SJCRH30 (cell line): ENCODE measurements at regions not wholly inside any gene's neighbourhood (a gene's known extent, or its start where the extent isn't known, plus 50 kb on each side); places are given as distances from the start of the nearest gene placed in this dataset.

Source experiments
- DNase-seq, 2 experiments: peaks; one replicate each; pipeline ENCODE4 v3.0.0-alpha.2; 2015 to 2020
- H3K27ac ChIP-seq: fragments of 250-450 bp; sonication (Bioruptor Pico); 2 replicates; pipeline ENCODE4 v1.5.1; 2020; ENCODE audit warnings: mild to moderate bottlenecking, moderate library complexity
- H3K27me3 ChIP-seq: fragments of 250-450 bp; sonication (Bioruptor Pico); 2 replicates; pipeline ENCODE4 v1.5.1; 2020; ENCODE audit warnings: mild to moderate bottlenecking, moderate library complexity
- H3K36me3 ChIP-seq: fragments of 250-450 bp; sonication (Bioruptor Pico); 2 replicates; pipeline ENCODE4 v1.5.1; 2020; ENCODE audit warnings: mild to moderate bottlenecking, moderate library complexity
- H3K4me1 ChIP-seq: fragments of 250-450 bp; sonication (Bioruptor Pico); 2 replicates; pipeline ENCODE4 v1.5.1; 2020; ENCODE audit warnings: mild to moderate bottlenecking, moderate library complexity
- H3K4me3 ChIP-seq: fragments of 250-450 bp; sonication (Bioruptor Pico); 2 replicates; pipeline ENCODE4 v1.5.1; 2020; ENCODE audit warnings: mild to moderate bottlenecking, moderate library complexity
- H3K9me3 ChIP-seq: fragments of 250-450 bp; sonication (Bioruptor Pico); replicated peaks from 2 replicates; pipeline ENCODE4 v1.5.1; 2020; ENCODE audit warnings: mild to moderate bottlenecking, moderate library complexity

DNA sequence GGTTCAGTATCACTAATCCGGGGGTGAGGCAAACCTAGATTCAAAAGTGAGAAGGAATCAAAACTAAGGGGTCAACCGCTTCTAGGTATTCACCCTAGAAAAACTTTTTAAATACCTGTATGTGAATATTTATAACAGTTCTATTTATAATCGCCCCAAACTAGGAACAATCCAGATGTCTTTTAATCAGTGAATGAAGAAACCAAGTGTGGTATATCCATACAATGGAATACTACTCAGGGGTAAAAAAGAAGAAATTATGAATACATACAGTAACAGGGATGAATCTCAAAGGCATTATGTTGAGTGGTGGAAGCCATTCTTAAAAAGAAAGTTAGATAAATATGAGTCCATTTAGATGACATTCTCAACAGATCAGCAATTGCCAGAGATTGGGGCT is 178.0 kb upstream of the BLID start:
- Histone ChIP-seq H3K4me3 (no peak overlapping the region), H3K27ac (no peak overlapping the region), H3K4me1 (no peaks in the 10 kb centered on the region), H3K36me3 (no peaks in the 10 kb centered on the region), H3K27me3 (no peaks in the 10 kb centered on the region), H3K9me3 (0 out of 2 replicates have a peak, but pooled peaks cover 2% of the 10 kb centered on the region)
- no peak for DNase-seq

DNA sequence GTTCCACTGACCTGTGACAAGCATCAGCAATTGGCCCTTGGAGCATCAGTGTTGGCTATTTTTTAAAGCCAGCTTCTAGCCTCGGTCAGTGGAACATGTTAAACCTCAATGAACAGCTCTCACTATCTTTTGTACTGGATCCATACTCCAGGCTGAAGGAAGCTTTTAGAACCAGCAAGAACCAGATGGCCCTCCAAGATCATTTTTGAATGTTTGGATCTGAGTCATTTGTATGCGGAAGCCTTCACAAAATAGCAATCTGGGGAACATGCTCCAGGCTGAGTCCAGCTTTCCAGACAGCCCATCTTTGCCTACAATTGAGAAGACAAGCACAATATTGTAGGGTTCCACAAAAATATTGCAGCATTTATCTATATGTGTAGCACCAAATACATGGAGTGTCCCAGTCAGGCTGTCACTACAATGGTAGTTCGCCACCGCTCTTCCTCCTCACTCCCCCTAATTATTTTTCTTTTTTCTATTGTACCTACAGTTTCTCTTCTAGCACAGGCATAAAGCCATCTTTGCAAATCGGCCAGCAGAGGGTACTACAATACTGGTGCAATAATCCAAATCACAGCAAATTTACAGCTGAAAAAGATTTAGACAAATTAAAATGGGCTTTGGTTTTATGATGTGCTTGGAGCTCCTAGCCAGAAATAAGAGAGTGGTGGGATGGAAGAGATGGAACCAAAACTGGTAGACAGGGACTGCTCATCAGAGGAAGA is 177.4 kb upstream of the BLID start:
- Histone ChIP-seq H3K4me1 (no peaks in the 10 kb centered on the region), H3K27ac (no peak overlapping the region), H3K36me3 (no peaks in the 10 kb centered on the region), H3K4me3 (no peak overlapping the region), H3K27me3 (no peaks in the 10 kb centered on the region), H3K9me3 (0 out of 2 replicates have a peak, but pooled peaks cover 2% of the 10 kb centered on the region)
- no peak for DNase-seq

DNA sequence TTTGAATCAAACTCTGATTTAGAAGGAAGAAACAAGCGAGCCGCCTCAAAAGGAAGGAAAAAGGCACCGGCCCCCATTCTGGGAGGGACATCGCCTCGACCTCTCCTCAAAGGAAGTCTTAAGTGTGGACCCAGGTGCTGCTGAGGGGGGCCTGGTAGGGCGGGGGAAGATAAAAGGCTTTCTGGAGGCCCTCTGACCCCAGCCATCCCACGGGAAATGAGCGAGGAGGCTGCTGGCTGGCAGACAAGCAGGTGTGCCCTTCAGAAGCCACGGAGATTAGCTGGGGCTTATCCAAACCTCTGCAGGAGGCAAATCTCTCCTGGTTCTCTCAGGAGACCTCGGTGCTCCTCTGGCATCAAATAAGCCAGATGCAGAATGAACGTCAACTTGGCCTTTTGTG is 171.4 kb upstream of the BLID start:
- no peaks in the 10 kb centered on the region for H3K27me3 ChIP-seq
- peaks cover 10% of the 10 kb centered on the region for H3K4me1 ChIP-seq
- no peak overlapping the region for H3K4me3 ChIP-seq
- peak overlapping the region; percentile 13 for H3K27ac ChIP-seq
- peak; percentile 63 to 71 for DNase-seq
- H3K36me3 ChIP-seq, result no peaks in the 10 kb centered on the region
- no peaks in the 10 kb centered on the region for H3K9me3 ChIP-seq

DNA sequence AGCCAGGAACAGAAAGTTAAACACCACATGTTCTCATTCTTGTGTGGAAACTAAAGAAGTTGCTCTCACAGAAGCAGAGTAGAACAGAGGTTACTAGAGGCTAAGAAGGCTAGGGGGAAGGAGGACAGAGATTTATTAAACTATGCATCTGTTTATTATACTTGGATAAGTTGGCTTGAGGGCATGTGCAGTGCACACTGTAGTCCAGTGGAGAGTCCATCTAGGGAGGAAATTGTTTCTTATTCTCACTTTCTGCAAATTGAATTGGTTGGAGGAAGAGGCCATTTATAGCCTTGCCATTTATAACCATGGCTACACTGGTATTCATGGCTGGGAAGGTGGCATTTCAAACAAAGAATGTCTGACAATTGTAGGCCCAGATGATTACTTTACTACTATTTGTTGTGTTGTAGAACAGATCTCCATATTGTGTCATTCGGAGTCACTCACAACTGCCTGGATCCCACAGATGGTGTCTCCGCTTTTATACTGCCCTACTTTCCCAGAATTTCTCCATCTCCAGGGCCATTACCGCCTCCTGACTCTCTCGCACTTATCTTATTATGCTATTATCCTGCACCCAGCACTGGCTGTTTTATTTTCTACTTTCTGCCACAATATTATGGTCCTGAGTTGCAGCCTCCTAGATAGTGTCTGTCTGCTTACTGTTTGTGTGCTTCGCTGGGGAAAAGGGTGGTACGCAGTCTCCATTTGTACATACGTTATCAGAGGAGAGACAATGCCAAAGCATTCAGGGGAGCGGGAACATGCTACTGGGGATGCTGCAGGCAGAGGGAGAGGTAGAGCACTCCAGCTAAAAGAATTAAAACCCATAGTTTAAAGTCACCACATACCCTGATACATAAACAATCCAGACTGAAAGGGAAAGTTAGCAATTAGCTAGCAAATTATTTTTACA is 169.3 kb upstream of the BLID start:
- no peak for DNase-seq
- H3K9me3 ChIP-seq, result no peaks in the 10 kb centered on the region
- no peak overlapping the region for H3K4me3 ChIP-seq
- no peak overlapping the region for H3K27ac ChIP-seq
- no peaks in the 10 kb centered on the region for H3K27me3 ChIP-seq
- peaks cover 10% of the 10 kb centered on the region for H3K4me1 ChIP-seq
- H3K36me3 ChIP-seq, result no peaks in the 10 kb centered on the region

DNA sequence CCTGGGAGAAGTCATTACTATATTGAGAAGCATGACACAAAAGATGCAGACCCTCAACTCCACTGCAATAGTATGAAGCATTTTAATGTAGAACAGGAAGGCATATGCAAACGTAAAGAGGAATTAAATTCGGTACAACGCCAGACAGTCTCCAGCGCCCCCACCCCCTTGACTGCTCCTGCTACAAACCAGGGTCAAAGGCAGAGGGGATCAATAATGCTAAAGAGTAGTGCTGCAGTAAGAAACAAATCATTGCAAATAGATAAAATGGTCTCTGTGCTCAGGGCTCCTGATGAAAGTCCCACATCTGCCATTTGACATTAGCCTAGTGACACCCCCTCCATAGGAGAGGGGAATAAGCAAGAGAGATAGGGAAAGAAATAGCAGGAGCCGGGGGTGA is 164.9 kb upstream of the BLID start:
- no peaks in the 10 kb centered on the region for H3K9me3 ChIP-seq
- no peaks in the 10 kb centered on the region for H3K27me3 ChIP-seq
- no peak for DNase-seq
- no peak overlapping the region for H3K27ac ChIP-seq
- no peak overlapping the region for H3K4me3 ChIP-seq
- no peaks in the 10 kb centered on the region for H3K4me1 ChIP-seq
- no peaks in the 10 kb centered on the region for H3K36me3 ChIP-seq

DNA sequence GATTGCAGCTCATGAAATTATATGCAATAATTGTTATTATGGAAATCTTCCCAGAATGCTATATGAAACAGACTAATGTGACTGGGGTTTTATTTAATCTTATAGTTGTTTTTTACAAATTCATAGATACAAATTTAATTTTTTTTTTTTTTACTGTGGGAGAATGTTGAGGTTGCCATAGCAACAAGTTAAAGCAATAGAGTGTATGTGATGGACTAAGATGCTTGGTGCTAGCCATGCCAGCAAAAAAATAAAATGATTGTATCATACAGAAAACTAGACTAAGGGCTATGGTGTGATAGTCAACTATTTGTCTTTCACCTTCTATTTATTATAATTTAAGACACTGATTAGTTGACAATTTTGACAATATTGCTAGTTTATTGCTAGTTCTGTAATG is 163.2 kb upstream of the BLID start:
- Histone ChIP-seq H3K27ac (no peak overlapping the region), H3K4me3 (no peak overlapping the region), H3K4me1 (no peaks in the 10 kb centered on the region), H3K27me3 (no peaks in the 10 kb centered on the region), H3K9me3 (no peaks in the 10 kb centered on the region), H3K36me3 (no peaks in the 10 kb centered on the region)
- no peak for DNase-seq

DNA sequence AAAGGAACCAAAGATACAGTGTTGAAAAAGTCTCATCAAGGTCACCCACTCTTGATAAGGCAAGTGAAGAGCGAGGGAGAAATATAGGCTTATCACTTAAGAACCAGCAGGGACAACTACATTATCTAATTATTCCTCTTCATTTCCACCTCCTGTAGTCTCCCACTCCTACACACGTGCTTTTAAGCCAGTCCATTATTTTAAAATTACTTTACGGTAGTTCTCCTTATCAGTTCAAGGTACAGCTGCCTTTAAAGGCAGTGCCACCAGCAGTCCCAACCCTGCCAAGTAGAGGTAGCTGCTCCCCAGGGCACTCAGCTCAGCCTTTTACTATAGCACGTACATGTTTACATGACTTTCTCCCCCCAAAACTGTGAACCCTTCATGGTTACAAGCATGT is 161.5 kb upstream of the BLID start:
- no peak for DNase-seq
- Histone ChIP-seq H3K4me3 (no peak overlapping the region), H3K9me3 (no peaks in the 10 kb centered on the region), H3K4me1 (peaks cover under 1% of the 10 kb centered on the region; the same call in 1 of the 2 replicates), H3K27me3 (no peaks in the 10 kb centered on the region), H3K27ac (no peak overlapping the region), H3K36me3 (no peaks in the 10 kb centered on the region)

DNA sequence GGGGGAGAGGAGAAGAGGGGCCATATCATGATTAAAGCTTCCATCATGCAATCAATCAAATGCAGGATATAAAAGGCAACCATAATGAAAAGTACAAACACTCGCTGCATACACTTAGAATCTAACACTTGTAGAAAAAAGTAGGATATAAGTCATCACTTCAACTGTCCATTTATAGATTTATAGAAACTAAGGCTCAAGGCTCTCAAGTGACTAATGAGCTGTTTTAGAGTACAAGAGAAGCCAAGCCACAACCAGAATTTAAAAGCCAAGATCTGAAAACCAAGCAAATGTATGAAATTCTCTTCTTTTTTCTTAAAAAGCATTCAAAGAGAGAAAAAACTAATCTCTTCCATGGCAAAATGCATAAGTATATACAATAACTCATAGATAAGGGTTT is 160.2 kb upstream of the BLID start:
- no peaks in the 10 kb centered on the region for H3K9me3 ChIP-seq
- H3K4me3 ChIP-seq, result no peak overlapping the region
- H3K36me3 ChIP-seq, result no peaks in the 10 kb centered on the region
- no peak for DNase-seq
- peaks cover 13% of the 10 kb centered on the region for H3K4me1 ChIP-seq
- no peaks in the 10 kb centered on the region for H3K27me3 ChIP-seq
- H3K27ac ChIP-seq, result no peak overlapping the region

DNA sequence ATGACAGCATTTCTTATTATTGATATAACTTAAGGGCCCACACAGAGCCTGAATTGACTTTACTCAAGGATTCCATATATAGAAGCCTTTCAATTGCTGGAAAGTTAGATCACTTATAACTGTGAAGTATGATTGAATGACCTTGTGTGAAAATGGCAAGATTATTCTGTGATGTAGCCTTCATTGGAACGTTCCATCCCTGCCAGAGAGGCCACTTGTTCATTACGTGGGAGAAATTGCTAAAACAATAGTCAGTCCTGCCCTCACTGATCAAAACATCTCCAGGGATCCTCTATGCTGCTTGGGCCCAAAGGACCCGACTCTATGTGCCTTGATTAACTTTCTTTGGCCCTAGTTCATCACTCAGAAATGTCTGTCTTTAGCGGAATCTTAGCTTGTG is 159.5 kb upstream of the BLID start:
- DNase-seq, result no peak
- no peaks in the 10 kb centered on the region for H3K27me3 ChIP-seq

DNA sequence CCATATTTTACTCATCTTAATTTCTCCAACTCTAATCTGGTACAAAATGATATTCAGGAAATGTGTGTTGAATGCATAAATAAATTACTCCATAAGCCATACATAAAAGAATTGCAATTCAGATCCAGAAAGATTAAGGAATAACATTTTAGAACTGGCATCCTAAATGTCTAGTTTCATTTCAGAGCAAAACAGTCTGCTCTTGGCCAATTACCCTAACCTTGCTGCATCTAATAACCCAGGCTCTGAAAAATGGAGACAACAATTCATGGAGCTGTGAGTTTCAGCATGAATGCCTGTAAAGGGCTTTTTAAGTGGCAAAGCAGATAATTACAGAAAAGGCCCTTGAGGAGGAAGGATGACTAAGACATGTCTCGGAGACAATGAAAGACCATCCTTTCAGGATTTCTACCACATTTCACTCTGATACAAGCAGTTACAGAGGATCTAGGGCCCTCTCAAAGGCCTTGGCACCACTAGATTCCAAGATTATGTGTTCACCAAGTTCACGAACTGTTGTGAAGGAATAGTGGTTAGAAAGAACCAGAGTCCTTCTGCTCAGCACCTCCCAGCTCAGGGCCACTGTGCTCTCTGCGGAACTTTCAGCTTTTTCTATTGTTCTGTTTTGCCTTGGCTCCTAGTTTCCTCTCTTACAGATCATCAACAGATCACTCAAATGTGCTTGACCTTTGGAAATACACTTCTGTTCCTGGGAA is 157.6 kb upstream of the BLID start:
- Histone ChIP-seq H3K27me3 (no peaks in the 10 kb centered on the region), H3K4me1 (peaks cover 27% of the 10 kb centered on the region), H3K4me3 (no peak overlapping the region), H3K9me3 (no peaks in the 10 kb centered on the region), H3K36me3 (no peaks in the 10 kb centered on the region), H3K27ac (no peak overlapping the region)
- no peak for DNase-seq

More for the DNA sequence above, 159.5 kb upstream of the BLID start:
- Histone ChIP-seq H3K4me3 (no peak overlapping the region), H3K36me3 (no peaks in the 10 kb centered on the region), H3K4me1 (peaks cover 16% of the 10 kb centered on the region), H3K9me3 (no peaks in the 10 kb centered on the region), H3K27ac (no peak overlapping the region)

DNA sequence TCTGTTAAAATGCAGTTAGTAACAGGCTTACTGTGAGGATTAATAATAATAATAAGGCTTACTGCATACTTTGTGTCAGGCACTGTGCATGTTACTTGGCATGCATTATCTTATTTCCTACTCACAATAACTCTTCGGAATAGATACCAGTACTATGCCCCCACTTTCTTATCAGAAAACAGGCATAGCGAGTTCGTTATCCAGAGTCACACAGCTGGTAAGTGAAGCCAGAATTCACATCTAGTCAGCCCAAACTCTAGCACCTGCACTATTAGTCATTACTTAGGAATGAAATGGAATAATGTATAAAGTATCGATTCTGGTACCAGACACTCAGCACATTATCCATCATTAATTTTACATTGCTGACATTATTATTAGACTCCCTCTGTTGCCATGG is 155.7 kb upstream of the BLID start:
- H3K4me3 ChIP-seq, result no peak overlapping the region
- DNase-seq, result no peak
- no peaks in the 10 kb centered on the region for H3K9me3 ChIP-seq
- H3K36me3 ChIP-seq, result no peaks in the 10 kb centered on the region
- no peaks in the 10 kb centered on the region for H3K27me3 ChIP-seq
- H3K27ac ChIP-seq, result no peak overlapping the region
- peaks cover 46% of the 10 kb centered on the region for H3K4me1 ChIP-seq

DNA sequence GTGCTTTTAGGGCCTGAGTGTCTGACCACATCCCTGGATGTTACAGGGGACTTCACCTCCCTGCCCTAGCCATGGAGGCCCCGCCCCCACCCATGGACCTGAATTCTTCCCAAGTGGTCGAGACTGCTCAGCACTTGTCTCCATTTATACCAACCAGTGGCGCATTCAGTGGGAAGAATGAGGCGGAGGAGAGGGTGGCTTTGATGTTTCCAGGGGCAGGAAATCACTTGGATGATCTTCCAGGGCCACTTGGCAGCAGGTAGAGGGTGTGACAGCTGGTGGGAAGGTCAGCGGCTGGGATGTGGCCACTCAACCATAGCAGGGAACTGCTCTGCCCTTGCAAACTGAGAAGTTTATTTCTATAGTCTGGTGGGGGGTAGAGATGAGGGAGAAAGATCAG is 155.1 kb upstream of the BLID start:
- H3K4me3 ChIP-seq, result no peak overlapping the region
- peaks cover 52% of the 10 kb centered on the region for H3K4me1 ChIP-seq
- no peaks in the 10 kb centered on the region for H3K9me3 ChIP-seq
- H3K36me3 ChIP-seq, result no peaks in the 10 kb centered on the region
- no peak overlapping the region for H3K27ac ChIP-seq
- DNase-seq, result no peak
- H3K27me3 ChIP-seq, result no peaks in the 10 kb centered on the region

DNA sequence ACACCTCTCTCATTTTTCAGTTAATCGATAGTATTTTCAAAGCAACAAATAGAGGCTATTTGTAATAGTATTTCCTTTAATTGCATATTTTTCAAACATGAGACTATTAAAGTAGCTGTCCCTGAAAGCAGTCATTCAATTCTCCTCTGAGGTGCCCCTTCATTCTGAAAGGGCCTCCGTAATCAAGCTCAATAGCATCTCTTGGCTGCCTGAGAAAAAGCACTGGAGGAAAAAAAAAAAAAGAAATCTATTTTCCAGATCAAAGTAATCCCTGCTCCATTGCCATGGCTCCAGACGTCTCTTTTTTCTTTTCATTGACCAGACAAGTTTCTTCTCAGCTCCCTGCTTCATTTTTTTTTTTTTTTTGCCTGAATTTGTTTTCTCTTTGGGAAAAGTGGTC is 154.5 kb upstream of the BLID start:
- H3K9me3 ChIP-seq, result no peaks in the 10 kb centered on the region
- no peak overlapping the region for H3K4me3 ChIP-seq
- H3K27ac ChIP-seq, result no peak overlapping the region
- H3K27me3 ChIP-seq, result no peaks in the 10 kb centered on the region
- no peak for DNase-seq
- H3K4me1 ChIP-seq, result peaks cover 58% of the 10 kb centered on the region
- no peaks in the 10 kb centered on the region for H3K36me3 ChIP-seq

DNA sequence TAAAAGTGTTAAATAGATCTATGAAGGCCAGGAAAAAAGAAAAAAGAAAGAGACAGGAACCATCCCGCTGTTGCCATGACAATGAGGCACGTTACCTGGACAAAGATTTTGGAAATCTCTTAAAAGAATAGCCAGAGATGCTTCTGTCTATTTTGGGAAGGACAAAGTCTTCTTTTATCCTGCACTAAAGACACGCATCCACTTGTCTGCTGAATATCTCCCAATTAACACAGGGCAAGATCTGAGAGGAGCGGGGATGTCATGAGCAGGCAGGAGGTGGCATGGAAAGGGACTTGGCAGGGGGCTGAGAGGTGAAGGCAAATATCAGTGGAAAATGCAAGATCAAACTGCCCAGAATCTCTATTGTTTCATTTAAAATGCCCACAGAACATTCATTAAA is 153.8 kb upstream of the BLID start:
- Histone ChIP-seq H3K9me3 (no peaks in the 10 kb centered on the region), H3K27me3 (no peaks in the 10 kb centered on the region), H3K4me1 (peaks cover 66% of the 10 kb centered on the region), H3K36me3 (no peaks in the 10 kb centered on the region), H3K4me3 (no peak overlapping the region), H3K27ac (no peak overlapping the region)
- DNase-seq, result no peak

DNA sequence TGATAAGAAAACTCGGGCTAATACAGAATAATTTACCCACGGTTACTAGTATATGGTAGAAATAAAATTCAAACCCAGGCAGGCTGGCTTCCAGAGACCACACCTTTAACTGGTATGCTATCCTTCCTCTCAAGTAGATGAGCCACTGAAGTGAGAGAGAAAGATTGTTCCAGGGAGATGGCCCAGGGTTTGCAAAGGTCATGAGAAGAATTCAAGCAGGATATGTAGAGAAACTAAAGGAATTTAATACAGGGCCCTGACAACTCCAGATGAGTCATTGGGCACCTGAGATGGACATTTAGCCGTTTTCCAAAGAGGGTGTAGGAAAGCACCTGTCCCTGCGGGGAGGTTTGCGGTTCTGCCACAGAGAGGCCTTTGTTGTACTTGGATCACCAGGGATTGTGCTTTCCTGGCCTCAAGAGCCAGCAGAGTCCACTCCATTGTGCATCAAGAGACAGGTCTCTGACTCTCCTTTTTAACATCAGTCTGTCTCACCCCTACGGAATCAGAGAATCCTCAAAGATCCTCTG is 152.7 kb upstream of the BLID start:
- peak; percentile 81 to 90 for DNase-seq
- Histone ChIP-seq H3K36me3 (no peaks in the 10 kb centered on the region), H3K4me3 (no peak overlapping the region), H3K27ac (peak overlapping the region; percentile 56), H3K9me3 (no peaks in the 10 kb centered on the region), H3K4me1 (peaks cover 77% of the 10 kb centered on the region), H3K27me3 (no peaks in the 10 kb centered on the region)
